ENCODE measurements at regions not wholly inside any gene's neighbourhood (a gene's known extent, or its start where the extent isn't known, plus 50 kb on each side); places are given as distances from the start of the nearest gene placed in this dataset.

DNA sequence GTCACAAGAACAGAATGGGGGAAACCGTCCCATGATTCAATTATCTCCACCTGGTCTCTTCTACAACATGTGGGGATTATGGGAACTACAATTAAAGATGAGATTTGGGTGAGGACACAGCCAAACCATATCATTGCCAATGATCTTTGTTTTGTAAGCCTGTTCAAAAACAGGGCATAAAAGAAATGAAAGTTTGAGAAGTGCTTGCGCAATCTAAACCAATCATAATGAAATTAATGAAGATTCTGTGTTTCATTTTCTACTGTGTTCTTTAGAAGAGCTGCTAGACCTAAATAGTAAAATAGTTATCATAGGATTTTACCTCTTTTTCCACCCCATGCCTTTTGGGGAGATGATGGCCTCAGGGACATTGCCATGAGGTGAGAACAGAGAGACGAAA is 761.3 kb downstream of the HDGFL1 start:
- Histone ChIP-seq H3K27ac (replicated peaks) (no peak overlapping the region), H3K4me1 (no peaks in the 10 kb centered on the region), H3K9me3 (replicated peaks) (peaks cover 4% of the 10 kb centered on the region), H3K27me3 (ENCODE audit: low read depth) (no peaks in the 10 kb centered on the region), H3K36me3 (no peaks in the 10 kb centered on the region), H3K4me3 (no peak overlapping the region)
- intact Hi-C loops (cut with micrococcal nuclease): no loop called here
- TF ChIP-seq, protein P1, sequence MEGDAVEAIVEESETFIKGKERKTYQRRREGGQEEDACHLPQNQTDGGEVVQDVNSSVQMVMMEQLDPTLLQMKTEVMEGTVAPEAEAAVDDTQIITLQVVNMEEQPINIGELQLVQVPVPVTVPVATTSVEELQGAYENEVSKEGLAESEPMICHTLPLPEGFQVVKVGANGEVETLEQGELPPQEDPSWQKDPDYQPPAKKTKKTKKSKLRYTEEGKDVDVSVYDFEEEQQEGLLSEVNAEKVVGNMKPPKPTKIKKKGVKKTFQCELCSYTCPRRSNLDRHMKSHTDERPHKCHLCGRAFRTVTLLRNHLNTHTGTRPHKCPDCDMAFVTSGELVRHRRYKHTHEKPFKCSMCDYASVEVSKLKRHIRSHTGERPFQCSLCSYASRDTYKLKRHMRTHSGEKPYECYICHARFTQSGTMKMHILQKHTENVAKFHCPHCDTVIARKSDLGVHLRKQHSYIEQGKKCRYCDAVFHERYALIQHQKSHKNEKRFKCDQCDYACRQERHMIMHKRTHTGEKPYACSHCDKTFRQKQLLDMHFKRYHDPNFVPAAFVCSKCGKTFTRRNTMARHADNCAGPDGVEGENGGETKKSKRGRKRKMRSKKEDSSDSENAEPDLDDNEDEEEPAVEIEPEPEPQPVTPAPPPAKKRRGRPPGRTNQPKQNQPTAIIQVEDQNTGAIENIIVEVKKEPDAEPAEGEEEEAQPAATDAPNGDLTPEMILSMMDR (IDR thresholded peaks at IDR 0.05; ENCODE audit: borderline replicate concordance): no peak
- DNase-seq: no peak

DNA sequence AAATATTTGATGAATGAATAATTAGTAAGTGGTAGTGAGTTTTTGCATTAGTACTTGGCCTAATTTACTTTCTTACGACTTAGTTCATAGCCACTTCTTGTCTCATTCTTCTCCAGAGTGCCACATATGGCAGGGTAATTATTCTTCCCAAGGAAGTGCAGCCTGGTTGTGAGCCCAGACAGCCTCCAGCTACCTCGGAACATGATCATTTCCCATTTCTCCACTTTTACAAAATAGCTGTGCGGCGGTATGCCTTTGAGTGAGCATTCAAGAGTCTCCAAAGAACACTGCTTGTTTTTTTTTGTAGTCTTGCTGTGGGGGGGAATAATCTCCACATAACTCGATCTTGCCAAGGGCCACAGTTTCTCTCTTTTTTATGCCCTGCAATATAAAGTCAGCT is 765.0 kb downstream of the HDGFL1 start:
- no peak for DNase-seq
- Histone ChIP-seq H3K27me3 (ENCODE audit: low read depth) (no peaks in the 10 kb centered on the region), H3K27ac (replicated peaks) (no peak overlapping the region), H3K9me3 (replicated peaks) (no peaks in the 10 kb centered on the region), H3K36me3 (no peaks in the 10 kb centered on the region), H3K4me3 (no peak overlapping the region), H3K4me1 (no peaks in the 10 kb centered on the region)
- intact Hi-C loops (cut with micrococcal nuclease): no loop called here
- TF ChIP-seq, protein P1 (IDR thresholded peaks at IDR 0.05; ENCODE audit: borderline replicate concordance): no peak

DNA sequence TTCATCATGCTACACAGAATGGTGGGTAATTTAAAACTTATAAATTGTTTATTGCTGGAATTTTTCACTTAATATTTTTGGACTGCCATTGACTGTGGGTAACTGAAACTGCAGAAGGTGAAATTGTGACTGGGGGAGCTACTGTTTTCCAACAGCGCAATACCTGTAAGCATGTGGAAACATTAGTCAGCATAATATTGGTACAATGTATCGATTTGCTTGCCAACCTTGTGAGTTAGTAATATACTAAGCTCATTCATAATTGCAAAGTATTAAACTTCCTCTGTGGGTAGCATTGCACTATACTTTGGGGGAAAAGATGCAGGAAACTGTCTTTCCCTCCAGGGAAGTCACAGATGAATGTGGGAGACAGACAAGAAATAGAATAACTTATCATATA is 766.5 kb downstream of the HDGFL1 start:
- intact Hi-C loops (cut with micrococcal nuclease): no loop called here
- H3K4me3 ChIP-seq: no peak overlapping the region

DNA sequence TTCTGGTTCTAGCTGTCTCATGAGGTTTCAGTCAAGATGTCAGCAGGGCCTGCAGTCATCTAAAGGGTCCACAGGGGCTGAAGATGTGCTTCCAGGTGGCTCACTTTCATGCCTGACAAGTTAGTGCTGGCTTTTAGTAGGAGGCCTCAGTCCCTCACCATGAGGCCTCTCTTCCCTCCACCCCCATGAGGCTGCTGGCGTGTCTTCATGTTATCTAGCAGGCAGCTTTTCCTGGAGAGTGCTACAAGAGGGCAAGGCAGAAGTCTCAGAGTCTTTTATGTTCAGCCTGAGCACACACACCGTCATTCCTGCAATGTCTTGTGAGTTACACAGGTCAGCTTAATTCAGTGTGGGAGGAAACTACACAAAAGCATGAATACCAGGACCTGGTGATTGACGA is 769.9 kb downstream of the HDGFL1 start:
- TF ChIP-seq, protein P1 (IDR thresholded peaks at IDR 0.05; ENCODE audit: borderline replicate concordance): no peak
- Histone ChIP-seq H3K27me3 (ENCODE audit: low read depth) (no peaks in the 10 kb centered on the region), H3K4me1 (no peaks in the 10 kb centered on the region), H3K4me3 (no peak overlapping the region), H3K27ac (replicated peaks) (no peak overlapping the region), H3K9me3 (replicated peaks) (no peaks in the 10 kb centered on the region), H3K36me3 (no peaks in the 10 kb centered on the region)
- DNase-seq: no peak
- intact Hi-C loops (cut with micrococcal nuclease): no loop called here

More for the DNA sequence above, 766.5 kb downstream of the HDGFL1 start:
- TF ChIP-seq, protein P1 (IDR thresholded peaks at IDR 0.05; ENCODE audit: borderline replicate concordance): no peak
- Histone ChIP-seq H3K4me1 (no peaks in the 10 kb centered on the region), H3K36me3 (no peaks in the 10 kb centered on the region), H3K9me3 (replicated peaks) (no peaks in the 10 kb centered on the region), H3K27ac (replicated peaks) (no peak overlapping the region), H3K27me3 (ENCODE audit: low read depth) (no peaks in the 10 kb centered on the region)
- no peak for DNase-seq

DNA sequence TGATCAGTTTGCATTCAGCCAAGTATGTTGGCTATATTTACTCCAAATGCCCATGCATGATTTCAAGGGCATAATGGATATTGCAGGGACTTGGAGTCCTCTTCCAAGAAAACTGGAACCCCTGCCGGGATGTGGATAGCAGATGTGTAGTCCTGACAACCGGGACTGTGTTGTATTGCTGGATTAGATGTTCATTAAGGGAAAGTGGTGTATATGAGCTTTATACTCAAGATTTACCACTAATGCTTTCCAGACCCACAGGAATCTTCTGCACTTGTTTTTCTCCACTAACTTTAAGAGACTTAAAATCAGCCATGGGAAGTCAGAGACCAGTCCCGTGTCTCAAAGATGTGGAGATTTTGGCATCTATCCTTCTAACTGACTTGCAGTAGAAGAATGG is 770.9 kb downstream of the HDGFL1 start:
- no peak for DNase-seq
- TF ChIP-seq, protein P1 (IDR thresholded peaks at IDR 0.05; ENCODE audit: borderline replicate concordance): no peak
- no peaks in the 10 kb centered on the region for H3K4me1 ChIP-seq
- H3K9me3 ChIP-seq (replicated peaks): no peaks in the 10 kb centered on the region
- intact Hi-C loops (cut with micrococcal nuclease): no loop called here
- H3K27me3 ChIP-seq (ENCODE audit: low read depth): no peaks in the 10 kb centered on the region
- no peak overlapping the region for H3K27ac ChIP-seq (replicated peaks)
- H3K4me3 ChIP-seq: no peak overlapping the region
- H3K36me3 ChIP-seq: no peaks in the 10 kb centered on the region

Data from left ventricle myocardium inferior (tissue), 1 donor.